ENCODE measurements at regions not wholly inside any gene's neighbourhood (a gene's known extent, or its start where the extent isn't known, plus 50 kb on each side); places are given as distances from the start of the nearest gene placed in this dataset.

DNA sequence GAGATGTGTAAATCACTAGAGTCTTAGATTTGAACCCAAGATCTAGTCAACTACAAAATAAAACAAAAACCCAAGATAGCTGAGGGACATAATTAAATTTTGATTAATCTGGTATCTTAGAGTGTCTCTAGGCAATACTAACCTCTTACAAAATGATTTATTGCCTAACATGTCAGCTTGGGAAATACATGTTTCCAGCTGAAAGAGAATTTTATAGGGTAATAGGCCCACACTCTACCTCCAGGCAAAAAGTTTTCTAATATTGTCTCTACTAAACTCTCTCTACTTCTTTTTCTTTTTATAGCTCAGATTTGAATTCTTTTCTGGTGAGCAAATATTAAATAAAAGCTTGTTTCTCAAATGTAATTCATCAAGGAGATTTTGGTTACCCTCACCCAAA lies 263.2 kb downstream of the IL15 start:
- no peak for FAIRE-seq
- BruUV-seq (replicated peaks) = no TSS peak
- Histone ChIP-seq H3K4me1 (replicated peaks in 1 of 2; ENCODE audit: control insufficient read depth in 2 of 2, insufficient read depth in 2 of 2, low read length in 2 of 2) (no peaks in the 10 kb centered on the region), H3K4me2 (ENCODE audit: insufficient read depth, low read length) (no peak overlapping the region), H3K9ac (ENCODE audit: insufficient read depth in 1 of 2, low read depth in 2 of 2, low read length in 2 of 2) (no peak overlapping the region), H3K9me3 (replicated peaks; ENCODE audit: control insufficient read depth, insufficient read depth, low read depth, low read length) (no peaks in the 10 kb centered on the region), H4K20me1 (replicated peaks; ENCODE audit: control insufficient read depth, insufficient read depth, low read length) (no peaks in the 10 kb centered on the region), H3K27me3 (ENCODE audit: control insufficient read depth in 2 of 2, insufficient read depth in 2 of 2, low read length in 2 of 2) (no peaks in the 10 kb centered on the region), H3K36me3 (ENCODE audit: control insufficient read depth, insufficient read depth, low read length) (no peaks in the 10 kb centered on the region), H3K27ac (ENCODE audit: extremely low read depth, low read depth, low read length) (no peak overlapping the region), H3K9me1 (ENCODE audit: control insufficient read depth, insufficient read depth, low read length) (no peaks in the 10 kb centered on the region), H3K79me2 (ENCODE audit: control insufficient read depth, insufficient read depth, low read length) (no peaks in the 10 kb centered on the region), H3K4me3 (no peak overlapping the region), H2AFZ (ENCODE audit: low read depth, low read length) (no peak overlapping the region)
- TF ChIP-seq, protein P1, sequence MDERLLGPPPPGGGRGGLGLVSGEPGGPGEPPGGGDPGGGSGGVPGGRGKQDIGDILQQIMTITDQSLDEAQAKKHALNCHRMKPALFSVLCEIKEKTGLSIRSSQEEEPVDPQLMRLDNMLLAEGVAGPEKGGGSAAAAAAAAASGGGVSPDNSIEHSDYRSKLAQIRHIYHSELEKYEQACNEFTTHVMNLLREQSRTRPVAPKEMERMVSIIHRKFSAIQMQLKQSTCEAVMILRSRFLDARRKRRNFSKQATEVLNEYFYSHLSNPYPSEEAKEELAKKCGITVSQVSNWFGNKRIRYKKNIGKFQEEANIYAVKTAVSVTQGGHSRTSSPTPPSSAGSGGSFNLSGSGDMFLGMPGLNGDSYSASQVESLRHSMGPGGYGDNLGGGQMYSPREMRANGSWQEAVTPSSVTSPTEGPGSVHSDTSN (CRISPR knock-in tag; IDR thresholded peaks at IDR 0.05; ENCODE audit: low read depth) = no peak
- TF ChIP-seq, protein P1 (tag; conservative IDR thresholded peaks at IDR 0.05; ENCODE audit: low read depth) = peak; percentile 34; the same call in 1 of the 2 replicates
- TF ChIP-seq EZH2 (IDR thresholded peaks at IDR 0.05; ENCODE audit: borderline replicate concordance, low read depth, low read length) = no peak
- TF ChIP-seq, protein P2, sequence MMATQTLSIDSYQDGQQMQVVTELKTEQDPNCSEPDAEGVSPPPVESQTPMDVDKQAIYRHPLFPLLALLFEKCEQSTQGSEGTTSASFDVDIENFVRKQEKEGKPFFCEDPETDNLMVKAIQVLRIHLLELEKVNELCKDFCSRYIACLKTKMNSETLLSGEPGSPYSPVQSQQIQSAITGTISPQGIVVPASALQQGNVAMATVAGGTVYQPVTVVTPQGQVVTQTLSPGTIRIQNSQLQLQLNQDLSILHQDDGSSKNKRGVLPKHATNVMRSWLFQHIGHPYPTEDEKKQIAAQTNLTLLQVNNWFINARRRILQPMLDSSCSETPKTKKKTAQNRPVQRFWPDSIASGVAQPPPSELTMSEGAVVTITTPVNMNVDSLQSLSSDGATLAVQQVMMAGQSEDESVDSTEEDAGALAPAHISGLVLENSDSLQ (IDR thresholded peaks at IDR 0.05) = peak; percentile 23; the same call in 1 of the 2 replicates
- no peak for TF ChIP-seq ZNF212 (CRISPR knock-in tag; IDR thresholded peaks at IDR 0.05)
- TF ChIP-seq TAF15 (IDR thresholded peaks at IDR 0.05; ENCODE audit: low read depth, low read length) = no peak
- peak; percentile 22 for TF ChIP-seq MEIS2 (IDR thresholded peaks at IDR 0.05; ENCODE audit: partially characterized antibody)
- ChIA-PET CTCF (ENCODE audit: low intra/inter-chr PET ratio) (no interaction called here), POLR2A (no interaction called here)
- no peak for DNase-seq (ENCODE audit: extremely low read depth in 1 of 4, low spot score in 3 of 4)
- intact Hi-C loops (cut with micrococcal nuclease) = no loop called here
- in situ Hi-C loops (cut with MboI) = no loop called here
- no peak for ATAC-seq

All from K562 (cell line).